MM.1S (cell line): ENCODE measurements at regions not wholly inside any gene's neighbourhood (a gene's known extent, or its start where the extent isn't known, plus 50 kb on each side); places are given as distances from the start of the nearest gene placed in this dataset.

Experiments
- DNase-seq: peaks from one replicate; pipeline ENCODE4 v3.0.0-alpha.2; 2015
- H2AFZ ChIP-seq: fragments of 300-600 bp; sonication (generic); 2 replicates; pipeline ENCODE4 v1.6.0; 2016; ENCODE audit warnings: antibody characterized with exemption, low read length
- H3F3A ChIP-seq: fragments of 300-600 bp; sonication (generic); 2 replicates; pipeline ENCODE4 v1.6.1; 2016; ENCODE audit warnings: mild to moderate bottlenecking, antibody characterized with exemption, low read length, moderate library complexity, mixed read lengths; ENCODE audit not compliant: insufficient read depth
- H3K27ac ChIP-seq: fragments of 300-600 bp; sonication (generic); 2 replicates; pipeline ENCODE4 v1.5.1; 2016; ENCODE audit warnings: mild to moderate bottlenecking, low read length
- H3K27me3 ChIP-seq: fragments of 300-600 bp; sonication (generic); replicated peaks from 2 replicates; pipeline ENCODE4 v1.6.0; 2016; ENCODE audit warnings: low read length; ENCODE audit not compliant: insufficient read depth
- H3K36me3 ChIP-seq: fragments of 300-600 bp; sonication (generic); replicated peaks from 2 replicates; pipeline ENCODE4 v1.6.1; 2016; ENCODE audit warnings: mild to moderate bottlenecking, low read length, mixed read lengths; ENCODE audit not compliant: insufficient read depth
- H3K4me1 ChIP-seq: fragments of 300-600 bp; sonication (generic); 2 replicates; pipeline ENCODE4 v1.6.1; 2016; ENCODE audit warnings: low read length, mixed read lengths
- H3K4me2 ChIP-seq: fragments of 300-600 bp; sonication (generic); 2 replicates; pipeline ENCODE4 v1.6.0; 2016; ENCODE audit warnings: low read depth, low read length
- H3K4me3 ChIP-seq: fragments of 300-600 bp; sonication (generic); 2 replicates; pipeline ENCODE4 v1.5.1; 2016; ENCODE audit warnings: low read length, mixed read lengths
- H3K79me2 ChIP-seq: fragments of 300-600 bp; sonication (generic); 2 replicates; pipeline ENCODE4 v1.6.1; 2016; ENCODE audit warnings: mixed run types, low read length, mixed read lengths
- H3K9ac ChIP-seq: fragments of 300-600 bp; sonication (generic); 2 replicates; pipeline ENCODE4 v1.6.1; 2016; ENCODE audit warnings: low read length, mixed read lengths
- H3K9me2 ChIP-seq: fragments of 300-600 bp; sonication (generic); replicated peaks from 2 replicates; pipeline ENCODE4 v1.6.1; 2016; ENCODE audit warnings: mild to moderate bottlenecking, low read length, mixed read lengths; ENCODE audit not compliant: insufficient read depth
- H3K9me3 ChIP-seq: fragments of 300-600 bp; sonication (generic); replicated peaks from 2 replicates; pipeline ENCODE4 v1.6.1; 2016; ENCODE audit warnings: mild to moderate bottlenecking, low read length, mixed read lengths; ENCODE audit not compliant: insufficient read depth
- H4K20me1 ChIP-seq: fragments of 300-600 bp; sonication (generic); 2 replicates; pipeline ENCODE4 v1.6.1; 2016; ENCODE audit warnings: mild to moderate bottlenecking, low read length, moderate library complexity, mixed read lengths; ENCODE audit not compliant: insufficient read depth
- EZH2 ChIP-seq: fragments of 300-600 bp; sonication (generic); optimal IDR thresholded peaks from 2 replicates; pipeline ENCODE3; 2017; ENCODE audit warnings: low read depth, mild to moderate bottlenecking, antibody characterized with exemption, low read length, mixed read lengths
- EZH2phosphoT487 ChIP-seq: fragments of 300-600 bp; sonication (generic); IDR thresholded peaks from 2 replicates; pipeline ENCODE4 v1.6.1; 2018; ENCODE audit warnings: antibody characterized with exemption, low read length
- TF ChIP-seq, protein P1 (sequence below): fragments of 300-600 bp; sonication (generic); IDR thresholded peaks from 2 replicates; pipeline ENCODE4 v1.5.1; 2016; ENCODE audit warnings: antibody characterized with exemption, low read length, mixed read lengths

DNA sequence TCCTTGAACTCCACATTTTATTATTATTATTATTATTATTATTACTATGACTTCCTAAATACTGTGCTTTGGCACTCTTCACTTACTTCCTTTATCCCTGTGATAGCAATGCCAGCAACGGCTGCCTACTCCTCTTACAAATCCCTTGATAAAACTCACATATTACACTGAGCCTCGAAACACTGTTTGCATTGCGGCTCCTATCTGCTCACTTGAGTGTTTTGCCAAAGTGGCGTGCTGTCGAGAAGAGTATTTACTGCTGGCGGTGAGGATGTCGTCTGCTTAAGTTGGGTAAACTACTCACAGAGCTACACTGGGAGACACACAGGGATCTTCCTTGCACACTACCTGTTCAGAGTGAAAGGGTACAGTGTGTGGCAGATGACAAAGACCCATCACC lies 143.4 kb upstream of the VCX3A start:
- Histone ChIP-seq H3F3A (no peaks in the 10 kb centered on the region), H3K27ac (no peak overlapping the region), H3K4me2 (no peak overlapping the region), H3K36me3 (no peaks in the 10 kb centered on the region), H3K9me3 (no peaks in the 10 kb centered on the region), H3K4me1 (0 out of 2 replicates have a peak, but pooled peaks cover 4% of the 10 kb centered on the region), H4K20me1 (no peaks in the 10 kb centered on the region), H3K9ac (no peak overlapping the region), H3K79me2 (no peaks in the 10 kb centered on the region), H3K4me3 (no peak overlapping the region), H3K9me2 (no peaks in the 10 kb centered on the region), H2AFZ (no peak overlapping the region), H3K27me3 (no peaks in the 10 kb centered on the region)
- TF ChIP-seq EZH2phosphoT487, result no peak
- TF ChIP-seq EZH2, result no peak
- TF ChIP-seq, protein P1, sequence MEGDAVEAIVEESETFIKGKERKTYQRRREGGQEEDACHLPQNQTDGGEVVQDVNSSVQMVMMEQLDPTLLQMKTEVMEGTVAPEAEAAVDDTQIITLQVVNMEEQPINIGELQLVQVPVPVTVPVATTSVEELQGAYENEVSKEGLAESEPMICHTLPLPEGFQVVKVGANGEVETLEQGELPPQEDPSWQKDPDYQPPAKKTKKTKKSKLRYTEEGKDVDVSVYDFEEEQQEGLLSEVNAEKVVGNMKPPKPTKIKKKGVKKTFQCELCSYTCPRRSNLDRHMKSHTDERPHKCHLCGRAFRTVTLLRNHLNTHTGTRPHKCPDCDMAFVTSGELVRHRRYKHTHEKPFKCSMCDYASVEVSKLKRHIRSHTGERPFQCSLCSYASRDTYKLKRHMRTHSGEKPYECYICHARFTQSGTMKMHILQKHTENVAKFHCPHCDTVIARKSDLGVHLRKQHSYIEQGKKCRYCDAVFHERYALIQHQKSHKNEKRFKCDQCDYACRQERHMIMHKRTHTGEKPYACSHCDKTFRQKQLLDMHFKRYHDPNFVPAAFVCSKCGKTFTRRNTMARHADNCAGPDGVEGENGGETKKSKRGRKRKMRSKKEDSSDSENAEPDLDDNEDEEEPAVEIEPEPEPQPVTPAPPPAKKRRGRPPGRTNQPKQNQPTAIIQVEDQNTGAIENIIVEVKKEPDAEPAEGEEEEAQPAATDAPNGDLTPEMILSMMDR, result no peak
- DNase-seq, result no peak

DNA sequence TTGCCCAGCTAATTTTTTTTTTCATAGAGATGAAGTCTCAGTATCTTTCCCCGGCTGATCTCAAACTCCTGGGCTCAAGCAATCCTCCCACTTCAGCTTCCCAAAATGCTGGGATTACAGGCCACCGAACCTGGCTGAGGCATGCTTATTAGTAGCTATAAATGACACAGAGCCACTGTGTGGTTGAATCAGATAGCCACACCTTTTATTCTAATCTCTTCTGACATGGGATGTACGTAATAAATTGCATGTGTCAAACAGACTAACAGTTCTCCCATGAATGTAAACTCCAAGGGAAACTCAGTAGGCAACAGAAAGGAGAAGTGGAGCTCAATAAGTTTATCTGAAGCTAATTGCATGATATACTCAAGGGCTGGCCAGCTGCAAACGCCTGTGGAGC lies 139.8 kb upstream of the VCX3A start:
- no peaks in the 10 kb centered on the region for H3K9me2 ChIP-seq
- H3K27ac ChIP-seq, result no peak overlapping the region
- no peak for DNase-seq
- no peak overlapping the region for H3K9ac ChIP-seq
- H3K4me1 ChIP-seq, result no peaks in the 10 kb centered on the region
- H4K20me1 ChIP-seq, result no peaks in the 10 kb centered on the region
- no peaks in the 10 kb centered on the region for H3K9me3 ChIP-seq
- no peak for TF ChIP-seq EZH2phosphoT487
- no peak for TF ChIP-seq EZH2
- TF ChIP-seq, protein P1, result no peak
- no peak overlapping the region for H3K4me2 ChIP-seq
- no peak overlapping the region for H2AFZ ChIP-seq
- H3K79me2 ChIP-seq, result no peaks in the 10 kb centered on the region
- H3F3A ChIP-seq, result no peaks in the 10 kb centered on the region
- no peaks in the 10 kb centered on the region for H3K36me3 ChIP-seq
- H3K27me3 ChIP-seq, result no peaks in the 10 kb centered on the region
- H3K4me3 ChIP-seq, result no peak overlapping the region

DNA sequence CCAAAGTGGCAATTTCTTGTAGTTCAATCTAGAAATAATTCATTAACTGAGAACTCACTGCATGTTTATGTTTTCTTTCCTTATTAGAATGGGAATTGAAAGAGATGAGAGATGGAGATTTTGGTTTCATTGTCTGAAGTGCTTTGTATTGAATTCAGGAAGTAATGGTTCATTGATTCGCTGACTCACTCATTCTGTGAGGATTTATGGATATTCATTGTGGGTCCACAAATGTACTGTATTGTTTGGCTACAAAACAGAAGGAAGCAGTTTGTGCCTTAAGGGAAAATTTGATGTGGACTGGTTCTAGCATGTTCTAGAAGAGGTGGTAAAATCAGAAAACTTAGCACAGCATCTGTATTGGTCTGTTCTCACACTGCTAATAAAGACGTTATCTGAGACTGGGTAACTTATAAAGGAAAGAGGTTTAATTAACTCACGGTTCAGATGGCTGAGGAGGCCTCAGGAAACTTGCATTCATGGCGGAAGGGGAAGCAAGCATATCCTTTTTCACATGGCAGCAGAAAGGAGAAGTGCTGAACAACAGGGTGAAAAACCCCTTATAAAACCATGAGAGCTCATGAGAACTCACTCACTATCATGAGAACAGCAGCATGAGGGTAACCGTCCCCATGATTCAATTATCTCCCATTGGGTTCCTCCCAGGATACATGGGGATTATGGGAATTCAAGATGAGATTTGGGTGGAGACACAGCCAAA lies 132.3 kb upstream of the VCX3A start:
- H2AFZ ChIP-seq, result no peak overlapping the region
- no peak overlapping the region for H3K9ac ChIP-seq
- no peak overlapping the region for H3K4me2 ChIP-seq
- no peak overlapping the region for H3K4me3 ChIP-seq
- H4K20me1 ChIP-seq, result no peaks in the 10 kb centered on the region
- H3F3A ChIP-seq, result no peaks in the 10 kb centered on the region
- no peak for DNase-seq
- no peaks in the 10 kb centered on the region for H3K4me1 ChIP-seq
- no peak overlapping the region for H3K27ac ChIP-seq
- H3K9me3 ChIP-seq, result no peaks in the 10 kb centered on the region
- H3K27me3 ChIP-seq, result no peaks in the 10 kb centered on the region
- no peaks in the 10 kb centered on the region for H3K9me2 ChIP-seq
- H3K79me2 ChIP-seq, result no peaks in the 10 kb centered on the region
- no peak for TF ChIP-seq EZH2
- TF ChIP-seq, protein P1, result no peak
- H3K36me3 ChIP-seq, result no peaks in the 10 kb centered on the region
